HG03520 (cell line): ENCODE measurements at regions not wholly inside any gene's neighbourhood (a gene's known extent, or its start where the extent isn't known, plus 50 kb on each side); places are given as distances from the start of the nearest gene placed in this dataset.
"Not testable (repeated sequence)": the region's sequence is repeated elsewhere in the genome, so short reads cannot be mapped to it uniquely, and the experiment has no call there.

Experiments
- ATAC-seq: cut with Tn5 transposase; IDR thresholded peaks from one replicate; pipeline ENCODE4 v1.9.1; 2021; ENCODE audit warnings: mild to moderate bottlenecking, moderate library complexity; ENCODE audit not compliant: unreplicated experiment

DNA sequence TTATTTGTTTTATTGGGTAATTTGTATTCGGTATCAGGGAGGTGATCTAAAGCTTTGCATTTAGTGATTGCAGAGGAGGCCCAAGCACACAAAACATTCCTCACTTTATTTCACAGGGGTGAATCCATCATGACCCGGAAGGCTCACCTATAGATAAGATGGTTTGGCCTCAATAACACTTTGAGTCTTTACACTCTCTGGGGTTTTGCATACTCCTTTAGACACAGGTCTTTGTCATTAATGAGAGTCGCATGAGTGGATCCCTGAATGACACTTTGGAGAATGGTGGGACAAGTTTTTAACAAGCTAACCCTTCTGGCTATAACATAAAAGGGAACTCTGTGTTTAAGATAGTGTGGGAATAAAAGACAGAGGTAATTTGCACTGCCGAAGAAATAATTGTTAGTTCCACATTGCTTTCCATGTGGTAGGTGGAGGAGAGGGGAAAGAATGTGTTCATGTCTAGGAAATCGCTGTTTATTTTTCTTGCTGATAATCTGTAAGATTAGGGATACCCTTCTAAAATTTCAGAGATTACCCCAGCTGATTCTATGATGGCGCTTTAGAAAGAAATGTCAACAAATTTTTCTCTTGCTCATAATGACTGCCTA, 455.8 kb downstream of the TFEC start:
- no peak for ATAC-seq

DNA sequence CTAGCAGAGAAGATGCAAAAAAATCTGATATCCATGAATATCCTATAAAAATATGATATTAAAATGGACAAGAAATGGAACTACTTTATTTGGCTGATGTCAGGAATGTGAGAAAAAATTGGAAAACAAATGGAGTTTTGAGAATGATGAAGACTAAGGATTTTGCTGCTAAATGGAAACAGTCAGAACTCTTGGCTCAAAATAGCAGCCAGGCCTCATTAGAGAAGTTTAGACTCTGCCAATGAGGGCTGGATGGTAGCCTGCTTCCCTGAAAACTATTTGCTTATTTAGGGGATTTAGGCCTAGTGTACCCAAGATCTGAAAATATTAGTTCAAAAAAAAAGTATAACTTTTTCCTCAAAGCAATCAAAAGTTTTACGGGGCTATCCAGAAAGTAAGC, 458.5 kb downstream of the TFEC start:
- ATAC-seq: no peak

DNA sequence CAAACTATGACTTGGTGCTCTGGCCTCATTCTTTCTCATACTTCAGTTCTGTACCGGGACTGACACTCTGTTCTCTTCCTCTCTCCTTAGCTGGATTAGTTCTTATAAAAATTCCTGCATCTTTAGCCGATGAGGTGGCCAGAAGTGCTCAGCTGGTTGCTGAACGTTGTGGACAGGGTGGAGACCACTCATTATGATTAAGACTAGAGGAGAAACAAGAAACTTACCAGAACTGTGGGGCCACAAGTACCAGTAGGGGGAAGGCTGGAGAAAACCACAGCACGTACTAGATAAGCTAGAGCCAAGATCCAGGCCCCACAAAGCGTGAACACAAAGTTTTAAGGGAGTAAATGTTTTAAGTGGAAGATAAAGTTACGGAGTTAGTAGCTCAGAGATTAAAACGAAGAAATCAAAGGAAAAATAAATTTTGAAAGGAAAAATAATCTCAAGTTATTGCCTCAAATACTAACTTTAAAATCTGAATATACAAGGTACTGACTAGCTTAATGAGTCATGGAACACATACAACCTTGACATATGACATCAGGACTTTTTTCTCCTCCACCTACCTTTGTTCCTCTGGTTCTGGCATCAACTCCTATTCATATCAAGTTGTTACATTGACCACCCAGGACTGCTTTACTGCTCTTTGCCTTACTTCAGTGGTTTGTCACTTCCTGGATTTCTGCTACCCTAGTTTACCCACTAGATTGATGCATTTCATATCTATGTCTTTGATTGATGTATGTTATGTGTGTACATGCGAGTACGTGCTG, 469.0 kb downstream of the TFEC start:
- ATAC-seq: no peak

DNA sequence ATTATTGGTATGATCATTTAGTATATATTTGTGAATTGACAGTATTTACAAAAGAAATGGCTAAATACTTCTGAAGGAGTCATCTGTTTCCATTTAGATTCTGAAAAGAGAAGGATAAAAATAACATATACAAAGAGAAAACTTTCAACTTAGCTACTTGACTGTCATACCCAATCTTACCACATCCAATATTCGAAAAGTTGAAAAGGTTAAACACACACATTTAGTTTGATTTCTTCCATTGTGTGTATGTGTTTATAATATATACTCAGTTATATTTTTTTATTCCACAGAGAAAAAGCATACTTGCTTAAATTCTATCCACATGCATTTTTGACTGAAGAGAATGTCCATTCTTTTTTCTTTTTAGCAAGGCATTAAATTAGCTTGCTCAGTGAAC, 470.7 kb downstream of the TFEC start:
- ATAC-seq: no peak

DNA sequence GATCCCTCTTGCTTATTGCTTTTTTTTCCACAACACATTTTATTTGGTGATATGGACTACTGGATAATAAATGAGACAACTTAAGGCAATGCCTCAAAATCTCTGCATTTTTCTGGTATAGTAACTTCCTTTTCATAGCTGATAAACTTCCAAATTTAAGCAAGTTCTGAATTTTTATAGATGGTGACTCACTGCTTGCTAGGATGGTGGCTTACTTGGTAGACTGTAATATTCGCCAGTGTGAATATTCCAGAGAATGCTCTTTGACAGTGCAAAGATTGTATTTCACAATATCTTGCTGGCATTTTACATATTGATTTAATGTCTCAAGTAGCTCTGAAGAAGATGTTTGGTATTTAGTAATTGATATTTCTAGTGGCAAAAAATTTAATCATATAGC, 472.4 kb downstream of the TFEC start:
- ATAC-seq: no peak

DNA sequence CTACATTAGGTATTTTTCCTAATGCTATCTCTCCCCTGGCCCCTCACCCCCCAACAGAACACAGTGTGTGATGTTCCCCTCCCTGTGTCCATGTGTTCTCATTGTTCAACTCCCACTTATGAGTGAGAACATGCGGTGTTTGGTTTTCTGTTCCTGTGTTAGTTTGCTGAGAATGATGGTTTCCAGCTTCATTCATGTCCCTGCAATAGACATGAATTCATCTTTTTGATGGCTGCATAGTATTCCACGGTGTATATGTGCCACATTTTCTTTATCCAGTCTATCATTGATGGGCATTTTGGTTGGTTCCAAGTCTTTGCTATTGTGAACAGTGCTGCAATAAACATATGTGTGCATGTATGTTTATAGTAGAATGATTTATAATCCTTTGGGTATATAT, 473.3 kb downstream of the TFEC start:
- ATAC-seq: not testable (repeated sequence)

DNA sequence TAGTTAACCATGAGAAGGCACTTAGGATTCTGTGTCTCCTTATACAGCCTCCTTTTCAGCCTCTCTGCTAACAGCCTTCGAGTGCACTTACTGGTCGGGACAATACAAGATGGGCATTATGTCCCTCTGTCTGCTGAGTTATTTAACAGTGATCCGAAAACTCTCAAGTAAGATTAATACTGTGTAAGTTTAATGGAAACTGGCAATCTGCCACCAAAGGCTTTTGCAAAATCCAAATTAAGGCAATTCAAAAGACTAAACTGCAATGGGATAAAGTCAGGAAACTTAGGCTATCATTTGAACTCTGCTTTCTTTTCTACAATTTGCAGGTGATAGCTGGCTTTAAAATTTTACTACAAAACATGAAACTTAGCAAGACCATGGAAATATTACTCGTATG, 477.8 kb downstream of the TFEC start:
- no peak for ATAC-seq

DNA sequence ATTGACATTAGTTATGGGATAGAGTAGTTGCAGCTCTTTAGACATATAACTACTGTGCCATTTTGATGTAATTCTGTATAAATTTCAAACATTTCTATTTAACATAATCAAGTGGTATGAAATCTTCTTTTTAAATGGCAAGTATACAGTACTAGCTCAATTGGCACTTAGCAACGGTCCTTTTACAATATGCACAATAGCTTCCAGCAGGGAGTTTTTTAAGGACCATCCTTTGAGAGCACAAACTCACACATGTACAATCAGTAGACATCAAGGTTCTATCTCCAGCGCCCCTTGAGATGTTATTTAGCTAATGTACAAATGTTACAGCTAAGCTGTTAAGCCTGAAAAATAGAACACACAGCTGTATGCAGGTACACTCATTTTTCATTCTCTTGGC, 480.7 kb downstream of the TFEC start:
- no peak for ATAC-seq

DNA sequence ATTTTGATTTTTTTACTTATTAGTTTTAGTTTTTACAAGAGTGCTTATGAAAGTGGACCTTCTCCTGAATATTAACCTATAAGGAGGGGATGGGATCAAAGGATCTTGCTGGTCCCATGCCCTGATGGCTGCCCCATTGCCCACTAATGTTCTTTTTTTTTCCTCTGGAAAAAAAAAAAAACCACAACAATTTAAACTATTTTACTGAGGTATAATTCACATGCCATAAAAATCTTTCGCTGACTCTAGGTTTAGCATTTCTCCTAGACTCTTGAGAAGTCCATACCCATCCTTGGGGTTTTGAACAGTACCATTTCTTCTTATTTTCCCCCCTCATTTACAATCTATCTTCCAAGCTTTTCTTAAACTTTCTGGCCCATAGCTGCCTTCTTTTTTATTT, 481.8 kb downstream of the TFEC start:
- ATAC-seq: no peak

DNA sequence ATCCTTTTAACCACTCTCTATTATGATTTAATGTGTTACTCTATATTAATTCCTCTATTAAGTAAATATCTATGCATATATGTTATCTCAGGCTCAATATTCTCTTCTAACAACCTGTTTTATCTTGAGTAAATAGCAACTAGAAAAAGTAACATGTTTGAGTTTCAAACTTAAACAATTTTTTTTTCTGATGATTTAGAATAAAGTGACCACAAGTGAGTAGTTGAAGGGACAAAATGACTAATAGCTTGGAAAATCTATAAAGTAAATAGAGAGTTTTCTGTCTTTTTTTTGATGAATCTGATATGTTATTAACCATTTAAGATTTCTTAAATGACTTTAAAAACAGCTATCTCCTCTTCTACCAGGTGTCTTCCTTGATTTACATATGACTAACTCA, 483.8 kb downstream of the TFEC start:
- ATAC-seq: no peak

DNA sequence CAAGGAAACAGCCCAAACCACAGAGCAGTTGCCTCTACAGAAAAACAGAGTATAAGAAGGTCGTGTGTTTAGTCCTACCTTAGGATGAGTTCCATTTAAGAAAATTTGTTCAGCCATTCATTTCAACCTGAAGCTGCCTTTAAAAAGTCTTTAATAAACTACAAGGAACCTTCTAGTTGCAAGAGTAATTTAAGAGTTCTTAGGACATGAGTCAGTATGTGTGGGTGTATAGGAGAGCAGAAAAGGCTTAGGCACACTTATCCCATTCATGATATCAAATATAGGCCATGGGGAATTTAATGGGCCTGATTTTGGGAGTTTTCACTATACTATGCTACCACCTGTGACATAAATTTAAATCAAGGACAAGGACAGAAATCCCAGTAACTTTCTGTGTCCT, 496.8 kb downstream of the TFEC start:
- no peak for ATAC-seq

DNA sequence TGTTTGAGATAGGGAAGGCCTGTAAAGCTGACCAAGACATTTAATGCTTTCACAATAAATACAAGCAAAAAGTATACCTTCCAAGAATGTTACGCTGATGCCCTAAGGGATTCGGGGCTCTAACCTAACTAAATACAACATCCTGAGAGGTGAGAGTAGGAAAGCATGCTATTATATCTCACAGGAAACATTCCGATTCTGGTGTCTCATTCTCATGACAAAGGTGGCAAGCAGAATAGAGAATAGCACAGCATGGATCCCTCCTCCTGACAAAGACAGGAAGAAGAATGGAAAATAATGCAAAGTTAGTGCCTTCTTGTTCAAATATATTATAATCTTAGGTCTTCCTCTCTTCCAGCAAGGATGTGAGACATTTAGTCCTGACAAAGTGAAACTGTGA, 504.3 kb downstream of the TFEC start:
- ATAC-seq: no peak

DNA sequence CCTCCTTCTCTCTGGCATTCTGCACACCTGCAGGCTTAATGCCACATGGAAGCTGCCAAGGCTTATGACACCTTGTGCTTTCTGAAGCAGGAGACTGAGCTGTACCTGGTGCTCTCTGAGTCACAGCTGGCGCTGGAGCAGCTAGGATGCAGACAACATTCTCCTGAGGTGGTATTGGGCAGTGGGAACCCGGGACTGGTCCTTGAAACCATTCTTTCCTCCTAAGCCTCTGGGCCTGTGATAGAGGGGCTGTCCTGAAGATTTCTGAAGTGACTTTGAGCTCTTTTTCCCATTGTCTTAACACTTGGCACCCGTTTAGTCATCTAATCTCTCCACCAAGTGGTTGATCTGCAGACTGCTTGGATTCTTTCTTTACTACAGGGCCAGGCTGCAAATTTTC, 508.4 kb downstream of the TFEC start:
- ATAC-seq: no peak

DNA sequence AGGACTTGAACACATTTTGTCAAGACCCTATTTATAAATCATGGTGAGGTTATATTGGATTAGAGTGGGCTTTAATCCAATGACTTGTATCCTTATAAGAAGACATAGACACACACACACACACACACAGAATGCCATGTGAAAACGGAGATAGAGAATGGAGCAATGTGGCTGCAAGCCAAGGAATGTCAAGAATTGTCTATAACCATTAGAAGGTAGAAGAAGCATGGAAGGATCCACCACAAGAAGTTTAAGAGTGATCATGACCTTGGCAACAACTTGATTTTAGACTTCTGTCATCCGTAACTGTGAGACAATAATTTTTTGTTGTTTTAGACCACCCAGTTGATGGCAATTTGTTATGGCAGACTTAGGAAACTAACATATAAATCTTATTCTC, 514.2 kb downstream of the TFEC start:
- ATAC-seq: no peak

DNA sequence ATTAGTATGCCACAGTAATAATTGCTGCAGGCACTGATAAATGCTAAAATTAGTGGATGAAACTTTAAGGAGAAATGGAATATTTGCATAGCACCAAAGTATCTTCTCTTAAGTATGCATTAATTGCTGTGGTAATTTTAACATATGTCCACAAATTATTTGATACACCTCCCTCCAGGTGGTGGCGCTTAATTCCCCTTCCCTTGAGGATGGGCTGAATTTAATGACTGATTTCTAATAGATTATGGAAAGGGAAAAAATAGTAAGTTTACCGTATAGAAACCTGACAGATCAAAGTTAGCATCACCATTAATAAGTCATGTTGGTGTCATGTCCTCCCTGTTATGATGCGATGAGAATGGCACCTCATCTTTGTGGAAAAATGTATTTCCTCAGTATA, 519.2 kb downstream of the TFEC start:
- no peak for ATAC-seq

DNA sequence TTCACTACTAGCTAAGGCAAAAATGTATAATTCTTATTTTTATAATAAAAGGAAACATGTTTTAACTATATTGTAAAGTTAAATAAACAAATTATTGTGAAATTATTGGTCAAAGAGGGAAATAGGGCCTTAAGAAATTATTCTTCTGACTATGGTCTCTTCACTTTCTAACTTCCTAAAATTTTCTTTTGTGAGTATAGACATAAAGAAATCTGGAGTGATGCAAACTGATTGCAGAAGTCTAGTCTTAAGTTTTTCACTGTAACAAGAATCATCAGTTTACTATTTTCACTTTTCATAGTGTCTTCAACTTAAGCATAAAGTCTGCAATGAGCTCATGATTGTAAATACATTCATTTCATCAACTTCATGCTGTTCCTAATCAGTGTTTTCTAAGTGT, 525.4 kb downstream of the TFEC start:
- ATAC-seq: no peak

DNA sequence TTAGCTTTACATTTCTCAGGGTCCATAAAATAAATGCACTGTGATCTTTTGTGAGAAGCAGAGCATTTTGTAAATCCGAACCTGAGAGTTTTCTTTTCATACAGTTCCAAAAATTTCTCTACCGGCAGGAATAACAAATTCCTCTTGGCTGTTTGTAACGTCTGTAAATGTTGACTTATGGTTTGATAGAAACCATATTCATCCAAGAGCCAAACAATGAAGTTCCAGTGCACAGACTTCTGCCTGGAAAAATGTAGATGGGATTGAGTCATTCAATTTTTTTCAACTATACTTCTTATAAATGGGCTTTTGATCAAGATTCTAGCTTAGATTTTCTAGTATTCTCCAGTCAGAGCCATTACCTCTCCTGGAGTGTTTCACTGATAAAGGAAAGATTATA, 530.6 kb downstream of the TFEC start:
- no peak for ATAC-seq

DNA sequence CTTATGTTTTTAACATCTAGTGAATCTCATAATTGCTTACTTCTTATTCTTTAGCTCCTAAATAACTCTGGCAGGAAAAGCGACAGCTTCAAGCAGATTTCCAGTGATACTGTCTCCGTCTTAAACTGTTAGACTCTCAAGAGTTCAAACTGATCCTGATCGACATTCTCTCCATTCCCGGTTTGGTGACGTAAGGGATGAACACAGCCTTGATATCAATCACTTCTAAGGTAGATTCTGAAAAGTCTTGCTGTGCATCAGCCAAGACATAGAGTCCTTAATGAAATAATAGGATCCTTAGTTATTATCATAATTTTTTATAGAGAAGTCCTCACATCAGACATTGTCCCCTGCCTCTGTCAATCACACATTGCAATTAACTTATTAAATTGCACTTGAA, 534.6 kb downstream of the TFEC start:
- ATAC-seq: no peak

DNA sequence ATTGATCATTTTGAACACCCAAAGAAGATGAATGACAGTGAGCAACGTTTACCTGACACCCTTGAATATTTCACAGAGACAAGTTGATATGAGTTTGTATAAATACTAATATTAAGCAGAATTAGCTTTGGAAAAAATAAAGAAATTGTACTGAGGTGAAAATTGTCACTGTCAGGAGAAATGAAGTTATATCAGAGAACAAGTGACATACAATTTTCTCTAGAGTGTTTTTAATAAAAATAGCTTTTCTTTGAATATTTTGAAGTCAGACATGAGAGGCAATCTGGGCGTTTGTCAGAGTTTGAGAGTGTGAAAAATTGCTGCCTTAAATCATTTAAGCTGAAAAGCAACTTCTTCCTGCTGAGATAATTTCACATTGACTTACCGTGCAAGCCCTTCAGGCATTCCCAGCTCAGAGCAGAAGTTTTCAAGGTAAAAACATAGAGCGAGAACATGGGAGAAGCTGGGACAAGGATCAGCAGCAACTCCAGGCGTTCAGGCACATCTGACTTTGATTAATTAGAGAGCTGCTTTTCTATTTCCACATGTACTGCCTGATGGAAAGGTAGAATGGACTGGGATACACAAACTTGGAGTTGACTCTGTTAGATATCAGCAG, 535.9 kb downstream of the TFEC start:
- no peak for ATAC-seq

DNA sequence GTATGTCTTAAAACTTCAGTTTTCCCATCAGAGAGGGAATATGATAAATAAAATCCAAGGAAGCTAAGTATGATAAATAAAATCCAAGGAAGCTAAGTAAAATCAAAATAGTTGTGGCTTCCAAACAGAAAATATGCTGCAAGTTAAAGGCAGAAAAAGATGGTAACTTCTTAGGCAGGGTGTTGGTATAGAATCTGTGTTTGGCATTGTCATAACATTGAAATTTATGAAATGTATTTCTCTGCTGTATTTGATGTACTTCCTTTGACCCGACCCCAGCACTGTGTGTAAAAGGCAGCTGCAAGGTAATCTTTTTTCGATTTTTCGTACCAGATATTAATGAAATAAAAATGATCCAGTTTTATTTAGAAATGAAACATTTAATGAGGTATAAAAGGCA, 537.2 kb downstream of the TFEC start:
- no peak for ATAC-seq

DNA sequence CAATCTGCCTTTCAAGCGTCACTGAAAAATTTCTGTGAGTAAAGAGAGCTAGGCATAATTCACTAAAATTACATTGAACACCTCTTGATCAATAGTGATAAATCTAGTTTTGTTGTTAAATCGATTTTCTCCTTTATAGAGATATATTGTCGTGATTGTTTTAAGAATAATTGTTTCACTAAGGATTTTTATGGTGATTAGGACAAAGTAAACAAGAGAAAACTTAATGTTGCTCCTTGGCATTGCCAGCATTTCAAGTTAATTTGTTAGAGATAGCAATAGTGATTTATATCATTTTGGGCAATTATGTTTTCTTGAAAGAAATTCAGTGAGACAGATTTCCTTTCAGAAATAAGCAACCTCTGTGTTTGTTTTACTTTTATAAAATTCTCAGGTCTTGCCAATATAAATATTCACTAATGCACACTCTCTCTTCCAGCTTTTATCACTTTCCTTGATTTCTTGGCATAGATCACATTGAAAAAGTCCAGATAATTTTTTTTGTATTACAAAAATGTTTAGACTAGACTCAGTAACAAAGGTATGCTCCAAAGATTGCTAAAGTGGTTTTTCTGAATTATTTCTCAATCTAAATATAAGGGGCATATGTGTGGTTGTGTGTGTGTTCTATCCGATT, 538.7 kb downstream of the TFEC start:
- ATAC-seq: no peak

DNA sequence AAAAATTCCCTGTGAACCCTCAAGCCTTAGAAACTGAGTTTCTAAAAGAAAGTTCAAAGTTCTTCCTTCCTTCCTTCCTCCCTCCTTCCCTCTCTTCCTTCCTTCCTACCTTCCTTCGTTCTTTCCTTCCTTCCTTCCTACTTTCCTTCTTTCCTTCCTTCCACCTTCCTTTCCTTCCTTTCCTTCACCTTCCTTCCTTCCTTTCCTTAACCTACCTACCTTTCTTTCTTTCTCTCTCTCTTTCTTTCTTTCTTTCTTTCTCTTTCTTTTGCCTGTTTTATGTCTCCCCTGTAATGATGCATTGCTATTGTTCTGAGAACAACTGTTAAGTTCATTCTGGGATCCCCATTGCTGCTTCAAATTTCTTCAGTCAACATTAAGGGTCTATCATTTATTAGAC, 551.1 kb downstream of the TFEC start:
- no peak for ATAC-seq
